SH-SY5Y (cell line): ENCODE measurements at regions not wholly inside any gene's neighbourhood (a gene's known extent, or its start where the extent isn't known, plus 50 kb on each side); places are given as distances from the start of the nearest gene placed in this dataset.

Experiments used
- GATA2 ChIP-seq: IDR thresholded peaks from 2 replicates; pipeline ENCODE4 v1.6.1; 2011; ENCODE audit warnings: mild to moderate bottlenecking, low read depth, low read length
- GATA3 ChIP-seq: IDR thresholded peaks from 2 replicates; pipeline ENCODE4 v1.6.1; 2011; ENCODE audit warnings: low read depth, mild to moderate bottlenecking, low read length, moderate library complexity

DNA sequence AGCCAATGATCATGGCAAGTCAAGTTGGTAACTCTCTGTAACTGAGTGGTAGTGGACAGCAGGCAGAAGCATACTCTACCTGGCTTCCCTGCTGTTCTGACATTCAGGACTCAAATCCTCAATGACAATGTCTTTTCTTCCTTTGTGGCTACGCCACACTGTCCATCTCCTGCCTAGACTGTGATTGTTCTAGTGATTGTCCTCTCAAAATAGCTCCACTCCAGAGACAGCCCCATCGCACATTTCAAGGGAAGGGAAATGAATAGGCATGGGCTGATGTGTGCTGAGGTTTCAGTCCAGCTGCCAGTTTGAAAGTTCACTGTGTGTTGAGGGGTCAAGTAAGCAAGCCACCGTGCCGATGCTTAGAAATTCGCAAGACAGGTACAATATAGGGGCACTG, 227.0 kb upstream of the WWC1 start:
- no peak for TF ChIP-seq GATA3
- TF ChIP-seq GATA2: no peak

DNA sequence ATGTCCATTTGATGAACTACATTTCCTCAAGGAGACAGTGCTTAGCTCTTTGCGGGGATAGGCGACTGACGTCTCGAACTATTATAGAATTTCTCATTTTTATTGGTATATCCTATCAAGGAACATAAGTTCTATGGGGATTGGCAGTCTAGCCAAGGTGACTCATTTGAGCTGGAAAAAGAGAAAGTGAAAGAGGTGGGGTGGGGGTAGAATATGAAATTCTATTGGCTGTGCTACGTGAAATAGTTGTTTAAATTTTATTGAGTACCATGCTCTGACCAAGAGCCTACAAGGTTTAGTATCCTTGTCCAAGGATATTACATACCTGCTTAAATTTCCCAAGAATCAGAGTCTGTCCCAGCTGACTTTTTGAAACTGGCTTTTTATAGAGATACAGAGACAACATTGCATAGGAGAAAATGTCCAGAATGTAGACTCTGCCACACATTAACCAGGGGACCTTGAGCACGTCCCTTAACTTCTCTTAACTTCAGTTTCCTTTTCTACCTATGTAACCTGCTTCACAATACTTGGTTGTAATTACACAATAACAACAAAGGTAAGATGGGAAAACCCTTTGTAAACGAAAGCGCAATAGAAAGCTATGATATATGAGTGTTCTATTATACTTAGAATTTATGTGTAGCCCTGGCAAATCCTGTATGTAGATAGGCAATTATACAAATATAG, 226.4 kb upstream of the WWC1 start:
- TF ChIP-seq GATA2 (no peak), GATA3 (no peak)

GRCh38 chr5:168066536-168067208, 224.8 kb upstream of the WWC1 start:
- TF ChIP-seq GATA3 (no peak), GATA2 (no peak)

GRCh38 chr5:168070761-168071160, 220.7 kb upstream of the WWC1 start:
- TF ChIP-seq GATA2: no peak
- no peak for TF ChIP-seq GATA3

DNA sequence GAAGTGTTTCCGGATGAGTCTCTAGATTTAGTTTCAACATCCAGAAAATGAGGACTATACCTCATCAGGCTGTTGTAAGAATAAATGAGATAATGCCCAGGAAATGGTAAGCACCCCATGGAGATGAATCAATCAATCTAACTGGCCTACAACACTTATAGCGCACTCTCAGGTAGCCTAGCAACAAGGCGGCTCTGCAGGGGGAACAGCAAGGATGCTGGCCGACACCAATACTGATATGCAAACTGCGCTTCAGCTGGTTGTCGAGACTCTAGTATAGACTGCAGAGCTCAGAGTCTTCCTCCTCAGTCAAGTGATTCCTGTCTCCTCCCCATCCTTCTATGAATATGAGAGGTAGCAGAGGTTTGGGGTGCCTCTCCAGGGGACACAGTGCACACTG, 218.8 kb upstream of the WWC1 start:
- TF ChIP-seq GATA3 (no peak), GATA2 (no peak)

DNA sequence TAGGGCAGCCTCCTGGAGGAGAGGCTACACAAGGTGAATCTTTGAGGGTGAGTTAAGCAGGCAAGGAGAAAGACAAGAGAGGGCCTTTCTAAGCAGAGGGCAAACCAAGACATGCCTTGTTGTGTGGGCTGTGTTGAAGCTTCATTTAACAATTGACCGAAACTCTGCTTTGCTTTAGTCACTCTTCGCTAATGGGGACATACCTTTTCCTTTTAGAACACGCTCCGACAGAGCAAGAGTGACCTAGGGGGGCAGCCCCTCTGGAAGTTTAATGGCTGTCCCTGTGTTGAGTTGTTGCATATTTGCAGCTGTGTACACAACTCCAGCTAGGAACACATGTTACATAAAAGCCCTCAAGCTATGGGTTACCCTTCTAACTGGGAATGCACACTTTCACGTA, 218.1 kb upstream of the WWC1 start:
- no peak for TF ChIP-seq GATA2
- TF ChIP-seq GATA3: no peak

GRCh38 chr5:168073991-168074800, 217.2 kb upstream of the WWC1 start:
- TF ChIP-seq GATA3 (no peak), GATA2 (no peak)

DNA sequence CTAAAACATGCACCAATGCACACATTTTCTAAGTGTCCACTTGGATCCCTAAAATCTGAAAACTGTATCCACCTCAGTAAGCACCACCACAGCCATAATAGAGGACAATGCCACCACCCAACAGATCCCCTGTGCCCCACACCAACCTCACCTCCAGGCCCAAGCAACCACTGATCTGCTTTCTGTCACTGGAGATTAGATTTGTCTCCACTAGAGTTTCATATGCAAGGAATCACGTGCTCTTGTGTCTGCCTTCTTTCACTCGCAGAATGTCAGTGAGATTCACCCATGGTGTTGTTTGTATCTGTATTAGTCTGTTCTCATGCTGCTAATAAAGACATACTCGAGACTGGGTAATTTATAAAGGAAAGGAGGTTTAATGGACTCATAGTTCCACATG, 216.1 kb upstream of the WWC1 start:
- TF ChIP-seq GATA2 (no peak), GATA3 (no peak)

DNA sequence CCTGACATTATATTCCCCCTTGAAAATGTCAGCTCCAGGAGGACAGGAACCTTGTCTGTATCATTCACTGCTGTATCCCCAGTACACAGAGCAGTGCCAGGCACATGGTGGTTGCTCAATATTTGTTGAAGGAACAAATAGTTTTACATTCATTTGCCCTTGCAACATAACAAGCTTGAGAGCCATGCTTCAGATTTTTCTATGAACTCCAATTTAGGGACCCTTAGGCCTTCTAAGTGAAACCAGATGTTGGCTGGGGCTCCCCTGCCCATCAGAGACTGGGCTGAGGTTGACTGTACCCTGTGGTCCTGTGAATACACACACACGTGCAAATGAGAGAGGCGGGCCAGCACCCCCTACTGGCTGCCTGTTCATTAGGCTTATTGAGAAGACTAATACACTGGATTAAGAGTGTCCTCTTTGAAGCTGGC, 214.9 kb upstream of the WWC1 start:
- TF ChIP-seq GATA2 (no peak), GATA3 (no peak)

DNA sequence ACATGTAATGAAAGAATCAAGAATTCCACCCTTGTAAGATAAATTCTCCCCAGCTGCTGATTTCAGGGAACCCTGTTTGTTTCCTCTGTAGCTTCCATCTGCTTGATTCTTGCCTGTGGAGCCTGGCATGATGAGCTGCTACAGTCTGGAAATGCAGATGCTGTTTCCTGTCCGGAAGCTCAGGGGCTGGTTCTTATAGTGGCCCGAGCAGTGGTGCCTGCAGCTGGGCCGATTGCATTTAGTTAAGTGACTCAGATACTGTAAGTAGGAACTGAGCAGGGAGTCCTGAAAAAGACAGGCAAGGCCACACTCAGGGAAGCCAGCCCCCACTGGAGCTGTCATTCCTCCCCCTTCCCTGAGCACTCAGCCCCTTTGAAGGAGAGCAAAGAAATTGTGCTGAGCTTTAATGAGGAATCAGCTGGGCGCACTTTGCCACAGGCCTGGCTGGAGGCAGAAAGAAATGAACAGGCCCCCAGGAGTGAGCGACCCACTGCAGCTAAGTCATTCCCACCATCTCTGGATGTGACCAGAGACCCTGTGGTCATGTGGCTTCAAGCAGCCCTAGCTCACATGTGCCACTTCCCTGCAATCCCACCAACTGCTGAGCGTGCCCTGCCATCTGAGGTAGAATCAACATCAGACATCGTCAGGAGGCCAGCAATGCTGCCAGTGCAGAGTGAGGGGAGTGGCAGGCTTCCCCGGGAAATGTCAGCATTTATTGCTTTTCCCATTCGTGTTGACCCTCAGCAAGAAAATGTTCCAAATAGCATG, 206.0 kb upstream of the WWC1 start:
- TF ChIP-seq GATA2: no peak
- TF ChIP-seq GATA3: no peak

- TF ChIP-seq GATA3: no peak
- TF ChIP-seq GATA2: no peak
Measured at GRCh38 chr5:168086104-168086610, 205.3 kb upstream of the WWC1 start.

DNA sequence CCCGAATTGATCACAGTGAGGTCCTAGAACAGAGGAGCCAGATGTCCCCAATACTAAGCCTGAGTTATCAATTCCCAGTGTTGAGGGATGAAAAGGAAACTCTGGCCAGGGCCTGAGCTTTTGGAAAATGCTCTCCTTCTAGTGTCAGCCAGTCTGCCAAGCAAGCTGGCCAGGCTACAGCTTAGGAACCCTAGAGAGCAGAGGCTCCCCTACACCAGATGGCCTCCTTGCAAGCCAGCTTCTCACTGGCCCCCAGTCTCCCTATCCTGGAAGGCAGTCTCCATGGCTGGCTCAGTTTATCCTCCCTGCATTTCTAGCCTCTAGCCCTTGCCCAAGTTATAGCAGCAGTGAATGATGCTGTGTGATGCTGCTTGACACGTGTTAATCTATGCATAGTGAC, 204.7 kb upstream of the WWC1 start:
- no peak for TF ChIP-seq GATA2
- TF ChIP-seq GATA3: no peak

DNA sequence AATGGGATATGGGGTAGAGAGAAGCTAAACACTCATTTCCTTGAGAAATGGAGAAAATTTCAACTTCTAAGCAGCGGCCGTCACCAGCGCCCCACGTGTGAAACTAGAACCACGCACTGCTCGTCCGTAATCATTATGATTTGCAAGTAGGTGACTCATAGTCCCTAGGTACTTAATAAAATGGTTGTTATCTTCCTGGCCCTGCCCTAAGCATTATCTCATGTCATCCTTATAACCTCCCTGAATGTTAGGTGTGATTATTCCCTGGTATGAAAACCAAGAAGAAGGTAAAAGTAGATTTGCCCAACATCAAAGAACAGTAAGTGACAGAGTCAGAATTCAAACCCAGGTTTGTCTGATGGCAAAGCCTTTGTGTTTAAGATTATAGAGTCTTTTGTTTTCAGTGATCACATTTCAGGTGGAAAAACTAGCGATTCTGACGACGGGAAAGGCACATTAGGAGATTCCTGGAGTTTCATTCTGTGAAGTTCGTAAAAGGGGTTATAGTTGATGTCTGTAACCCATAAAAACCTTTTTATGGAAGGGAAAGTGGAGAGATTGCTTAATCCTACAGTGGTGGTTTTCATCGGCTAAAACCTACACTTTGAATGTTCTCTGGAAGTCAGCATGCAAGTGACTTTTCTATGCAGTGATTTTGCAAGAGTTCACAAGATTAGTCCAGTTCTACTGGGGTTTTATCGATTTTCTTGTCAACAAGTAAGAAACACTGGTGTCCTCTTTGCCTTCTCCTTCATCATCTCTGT, 202.9 kb upstream of the WWC1 start:
- TF ChIP-seq GATA3: no peak
- no peak for TF ChIP-seq GATA2

DNA sequence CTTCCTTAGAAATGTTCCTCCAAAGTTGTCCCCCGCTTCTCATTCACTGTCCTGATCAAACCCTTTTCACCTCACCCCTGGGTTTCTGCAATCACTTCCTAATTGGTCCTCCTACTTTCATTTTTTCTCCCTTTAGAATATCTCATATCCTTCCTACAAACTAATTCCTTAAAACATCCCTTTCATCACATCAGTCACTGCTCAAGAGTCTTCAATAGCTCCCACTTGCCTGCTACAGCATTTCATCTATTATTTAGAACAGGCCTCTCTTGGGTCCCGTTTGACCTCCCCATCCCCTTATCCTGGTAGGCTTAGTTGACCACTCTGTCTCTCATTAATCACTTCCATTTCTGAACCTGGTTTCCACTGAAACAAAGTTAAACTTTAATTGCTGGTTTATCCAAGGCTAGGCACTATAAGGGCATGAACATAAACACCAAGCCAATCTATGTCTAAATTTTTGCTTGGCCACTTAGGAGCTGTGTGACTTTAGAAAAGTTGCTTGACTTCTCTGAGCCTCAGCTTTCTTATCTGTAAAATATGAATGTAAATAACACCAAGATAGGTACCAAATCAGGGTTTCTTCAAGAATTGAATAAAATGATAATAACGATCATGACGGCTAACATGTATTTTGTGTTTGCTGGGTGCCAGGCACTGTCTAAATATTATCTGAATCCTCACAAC, 202.1 kb upstream of the WWC1 start:
- TF ChIP-seq GATA2: no peak
- TF ChIP-seq GATA3: no peak
